ENCODE measurements at regions not wholly inside any gene's neighbourhood (a gene's known extent, or its start where the extent isn't known, plus 50 kb on each side); places are given as distances from the start of the nearest gene placed in this dataset.
A peak's percentile ranks its signal among the peaks of the same experiment; 100 is the strongest.

DNA sequence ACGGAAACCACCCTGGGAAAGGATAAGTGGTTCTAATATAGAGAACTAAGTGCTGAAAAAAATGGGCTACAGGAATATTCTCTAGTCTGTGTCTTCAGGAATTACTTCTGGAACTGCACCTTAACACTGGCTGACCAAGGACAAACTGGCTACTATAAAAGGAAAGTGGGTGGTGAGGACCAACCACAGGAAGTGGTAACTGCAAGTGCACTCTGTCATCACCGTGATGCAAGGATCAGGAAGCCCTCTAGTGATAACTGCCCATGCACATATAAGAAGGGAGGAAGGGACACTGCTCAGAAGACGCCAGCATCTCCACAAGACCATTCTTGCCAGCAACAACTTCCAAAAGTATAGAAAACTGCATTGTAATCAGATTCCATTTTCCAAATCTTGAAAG lies 424.4 kb upstream of the RGPD4 start:
- no peak for DNase-seq

- no peak for DNase-seq
These were observed 421.4 kb upstream of the RGPD4 start for GRCh38 chr2:107405261-107405660.

DNA sequence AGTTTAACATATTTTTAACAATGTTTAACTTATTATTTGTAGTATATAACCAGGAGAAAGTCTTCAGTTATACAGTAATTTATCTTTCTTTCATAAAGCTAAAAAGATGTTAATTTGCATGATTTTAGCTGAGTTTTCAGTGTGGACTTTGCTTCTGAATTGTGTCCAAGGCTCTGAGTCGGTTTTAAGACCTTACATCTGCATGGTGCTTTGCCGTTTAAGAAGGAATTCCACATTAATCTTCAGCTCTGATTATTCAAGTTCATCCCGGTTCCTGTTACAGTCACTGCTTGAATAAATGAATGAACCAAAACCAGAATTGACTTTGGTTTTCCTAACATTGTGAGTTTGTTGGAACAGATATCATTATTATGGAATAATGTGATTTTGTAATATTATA lies 419.7 kb upstream of the RGPD4 start:
- DNase-seq = no peak

DNA sequence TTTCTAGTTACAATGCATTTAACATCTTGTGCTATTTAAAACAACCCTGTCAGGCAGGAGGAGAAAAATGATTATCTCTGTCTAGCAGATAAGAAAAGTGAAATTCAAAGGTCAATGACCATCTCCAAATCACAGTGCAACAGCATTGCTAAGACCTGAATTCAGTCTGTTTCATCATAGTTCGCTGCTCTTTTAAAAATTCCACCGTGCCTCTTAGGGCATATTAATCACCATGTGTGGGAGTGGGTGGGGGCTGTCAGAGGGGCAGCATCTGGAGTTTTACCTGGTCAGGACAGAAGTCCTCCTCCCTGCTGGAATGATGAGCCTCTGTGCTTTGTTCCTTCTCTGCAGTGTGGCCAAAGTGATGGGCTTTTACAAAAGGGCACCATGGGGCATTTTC lies 418.7 kb upstream of the RGPD4 start:
- DNase-seq = no peak

DNA sequence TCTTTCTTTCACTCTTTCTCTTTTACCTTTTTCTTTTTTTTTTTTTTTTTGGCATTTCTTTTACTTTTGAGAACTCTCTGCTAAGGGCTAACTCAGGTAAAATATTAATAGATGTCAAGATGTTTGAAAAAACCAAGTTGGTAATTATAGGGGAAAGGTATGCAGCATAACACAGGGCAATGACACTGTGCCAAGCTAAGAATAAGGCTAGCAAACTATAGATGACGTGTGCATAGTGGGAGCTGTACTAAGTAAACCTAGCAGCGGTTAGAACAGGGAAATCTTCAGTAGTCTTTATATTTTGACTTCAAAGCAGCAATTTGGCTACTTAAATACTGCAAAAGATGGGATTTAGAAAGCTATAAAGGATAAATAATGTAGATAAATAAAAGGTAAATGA lies 415.4 kb upstream of the RGPD4 start:
- no peak for DNase-seq

DNA sequence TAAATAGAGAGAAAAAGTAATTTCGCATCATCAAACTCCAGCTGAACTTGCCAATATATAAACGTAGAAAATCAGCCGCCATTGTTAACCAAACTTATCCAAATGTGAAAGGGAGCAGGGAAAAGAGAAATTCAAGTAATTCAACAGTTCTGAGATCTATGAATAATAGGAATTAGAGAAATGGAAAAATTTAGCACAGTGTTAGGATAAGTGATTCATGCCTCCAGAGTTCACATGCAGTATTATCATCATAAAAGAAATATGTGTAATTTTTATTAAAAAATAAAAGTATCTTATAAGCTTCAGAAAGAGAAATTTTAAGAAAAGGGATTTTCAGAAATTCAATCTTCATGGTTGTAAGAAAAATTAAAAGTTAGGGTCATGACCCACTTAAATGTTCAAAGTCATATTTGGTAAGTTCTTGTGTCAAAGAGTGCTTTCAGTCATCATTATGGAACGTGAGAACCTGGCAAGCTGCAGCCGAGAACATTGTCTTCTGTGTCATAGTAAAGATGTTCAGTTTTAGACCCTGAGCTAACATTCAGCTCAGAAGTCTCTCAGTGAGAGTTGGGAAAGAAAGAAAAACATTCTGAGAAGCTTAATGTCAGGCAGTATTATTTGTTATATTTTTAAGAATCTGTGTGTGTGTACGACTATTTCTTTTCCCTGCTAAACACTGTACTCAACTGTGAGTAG lies 414.3 kb upstream of the RGPD4 start:
- no peak for DNase-seq

- DNase-seq = no peak
These were observed 413.7 kb upstream of the RGPD4 start for GRCh38 chr2:107412981-107413380.

- DNase-seq = no peak
These were observed 412.3 kb upstream of the RGPD4 start for GRCh38 chr2:107414376-107414775.

DNA sequence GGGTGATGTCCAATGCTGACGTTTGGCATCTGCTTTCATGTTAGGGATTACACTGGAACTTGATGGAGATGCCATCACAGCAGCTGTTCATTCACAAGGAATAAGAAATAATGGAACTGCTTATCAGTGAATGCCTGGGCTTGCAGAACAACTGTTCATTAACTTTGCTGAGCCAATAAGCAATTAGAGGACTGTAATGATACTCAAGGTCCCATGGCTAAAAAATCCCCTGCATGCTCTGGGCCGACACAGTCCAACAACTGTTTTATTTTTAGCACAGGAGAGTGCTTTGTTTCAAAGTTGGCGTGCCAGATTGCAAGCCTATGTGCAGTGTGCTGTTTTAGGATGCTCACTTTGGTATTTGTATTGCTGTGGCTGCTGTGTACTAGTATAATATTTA lies 408.0 kb upstream of the RGPD4 start:
- DNase-seq = peak; percentile 44

GRCh38 chr2:107419191-107419590 lies 407.5 kb upstream of the RGPD4 start:
- DNase-seq = no peak

DNA sequence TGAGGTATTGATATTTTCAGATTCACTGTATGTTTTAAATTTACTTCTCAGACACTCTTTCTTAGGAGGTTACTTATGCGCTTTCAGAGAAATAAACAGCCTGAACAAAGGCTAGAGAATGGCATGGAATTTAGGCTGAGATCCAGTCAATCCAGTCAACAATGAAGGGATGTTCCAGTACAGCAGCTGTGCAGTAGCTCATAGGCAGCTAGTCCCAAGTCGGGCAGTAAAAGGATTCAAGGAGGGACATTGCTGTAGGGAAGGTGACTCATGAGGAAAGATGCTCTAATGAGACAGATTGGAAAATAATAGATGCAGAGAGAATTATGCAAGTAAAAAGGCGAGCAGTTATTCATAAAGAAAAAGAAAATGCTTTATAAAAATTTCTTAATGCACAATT lies 397.9 kb upstream of the RGPD4 start:
- no peak for DNase-seq

DNA sequence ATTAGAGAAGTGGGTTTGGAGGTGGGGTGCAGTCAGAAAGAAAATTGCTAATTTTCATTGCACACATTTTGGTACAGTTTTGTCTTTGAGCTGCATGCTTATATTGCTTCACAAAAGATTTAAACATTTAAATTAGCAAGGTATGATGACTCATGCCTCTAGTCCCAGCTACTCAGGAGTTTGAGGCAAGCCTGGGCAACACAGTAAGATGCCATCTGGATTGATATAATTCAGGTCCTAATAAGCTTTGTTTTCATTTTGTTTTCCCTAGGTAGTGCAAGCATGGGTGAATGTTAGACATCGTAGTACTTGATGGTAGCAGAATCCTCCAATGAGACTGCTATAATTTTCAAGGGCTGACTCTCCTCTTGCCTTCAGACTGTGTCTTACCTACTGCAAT lies 396.7 kb upstream of the RGPD4 start:
- no peak for DNase-seq

DNA sequence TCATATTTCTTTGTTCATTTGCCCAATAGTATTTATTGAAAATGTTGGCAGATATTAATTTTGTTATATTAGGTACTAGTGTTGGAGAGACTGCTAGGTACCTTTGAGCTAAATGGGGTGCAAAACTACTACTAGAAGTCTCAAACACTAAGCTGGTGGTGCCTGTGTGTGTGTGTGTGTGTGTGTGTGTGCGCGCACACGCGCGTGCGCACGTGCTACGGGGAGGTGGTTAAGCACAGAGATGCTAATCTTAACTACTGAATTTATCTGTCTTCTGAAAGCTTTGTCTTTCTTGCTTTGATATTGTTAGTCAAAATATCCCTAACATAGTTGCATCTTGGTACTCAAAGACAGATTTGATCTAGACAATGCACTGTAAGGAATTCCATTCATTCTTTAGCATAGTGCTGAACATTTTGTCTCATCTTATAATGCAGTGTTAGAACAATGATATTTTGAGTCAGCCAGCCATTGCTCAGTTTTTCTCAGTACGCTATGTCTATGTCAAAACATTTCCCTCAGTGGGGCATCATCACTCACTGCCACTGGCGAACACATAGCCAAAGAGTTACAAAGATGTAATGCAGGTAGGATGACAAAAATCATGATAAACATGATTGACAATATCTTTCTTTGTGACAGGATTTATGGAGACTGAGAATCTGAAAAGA lies 396.0 kb upstream of the RGPD4 start:
- no peak for DNase-seq

GRCh38 chr2:107436281-107436680 lies 390.4 kb upstream of the RGPD4 start:
- no peak for DNase-seq

DNA sequence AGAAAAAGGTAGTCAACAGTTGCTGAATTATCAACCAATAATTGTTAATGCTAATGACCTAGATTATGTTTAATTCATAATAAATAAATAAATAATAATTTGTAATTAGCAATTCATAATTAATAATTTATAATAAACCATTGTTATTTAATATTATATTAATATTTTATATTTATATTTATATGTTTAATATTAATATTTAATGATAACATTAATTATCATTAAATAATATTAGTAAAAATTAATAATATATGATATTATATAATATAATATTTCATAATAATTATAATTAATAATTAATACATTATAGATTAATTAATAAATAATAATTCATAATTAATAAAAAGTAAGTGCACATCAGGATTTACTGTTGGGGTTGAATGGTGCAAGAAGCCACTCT lies 389.4 kb upstream of the RGPD4 start:
- no peak for DNase-seq

- DNase-seq = no peak
These were observed 388.9 kb upstream of the RGPD4 start for GRCh38 chr2:107437807-107438206.

DNA sequence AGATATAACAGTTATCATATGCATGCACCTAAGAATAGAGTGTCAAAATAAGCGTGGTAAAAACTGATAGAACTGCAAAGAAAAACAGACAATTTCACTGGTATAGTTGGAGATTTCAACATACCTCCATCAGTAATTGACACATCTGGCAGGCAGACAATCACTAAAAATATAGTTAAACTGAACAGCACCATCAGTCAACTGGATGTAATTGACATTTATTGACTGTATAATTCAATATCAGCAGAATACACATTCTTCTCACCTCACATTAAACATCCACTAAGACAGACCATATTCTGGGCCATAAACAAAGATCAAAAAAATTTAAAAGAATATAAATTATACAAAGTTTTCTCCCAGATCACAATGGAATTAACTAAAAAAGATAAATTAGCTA lies 378.5 kb upstream of the RGPD4 start:
- no peak for DNase-seq

GRCh38 chr2:107461301-107461700 lies 365.4 kb upstream of the RGPD4 start:
- no peak for DNase-seq

- no peak for DNase-seq
These were observed 364.5 kb upstream of the RGPD4 start for GRCh38 chr2:107462181-107462580.

DNA sequence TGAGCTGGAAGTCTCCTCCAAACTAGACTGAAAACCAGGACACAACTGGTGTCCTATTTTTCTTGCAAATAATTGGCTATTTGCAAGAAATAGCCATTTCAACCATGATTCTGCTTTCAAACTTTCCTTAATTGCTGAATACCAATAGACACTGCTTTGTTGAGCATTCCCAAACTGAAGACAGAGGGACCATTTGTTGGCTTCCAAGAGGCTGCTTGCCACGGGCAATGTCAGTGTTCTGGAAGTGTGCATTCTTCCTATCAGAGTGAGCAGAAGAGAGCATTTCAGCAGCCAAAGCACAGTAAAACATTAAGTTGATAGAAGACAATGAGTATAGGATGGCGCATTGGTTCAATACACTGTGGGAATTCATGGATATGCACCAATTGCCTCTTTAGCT lies 360.5 kb upstream of the RGPD4 start:
- DNase-seq = no peak

DNA sequence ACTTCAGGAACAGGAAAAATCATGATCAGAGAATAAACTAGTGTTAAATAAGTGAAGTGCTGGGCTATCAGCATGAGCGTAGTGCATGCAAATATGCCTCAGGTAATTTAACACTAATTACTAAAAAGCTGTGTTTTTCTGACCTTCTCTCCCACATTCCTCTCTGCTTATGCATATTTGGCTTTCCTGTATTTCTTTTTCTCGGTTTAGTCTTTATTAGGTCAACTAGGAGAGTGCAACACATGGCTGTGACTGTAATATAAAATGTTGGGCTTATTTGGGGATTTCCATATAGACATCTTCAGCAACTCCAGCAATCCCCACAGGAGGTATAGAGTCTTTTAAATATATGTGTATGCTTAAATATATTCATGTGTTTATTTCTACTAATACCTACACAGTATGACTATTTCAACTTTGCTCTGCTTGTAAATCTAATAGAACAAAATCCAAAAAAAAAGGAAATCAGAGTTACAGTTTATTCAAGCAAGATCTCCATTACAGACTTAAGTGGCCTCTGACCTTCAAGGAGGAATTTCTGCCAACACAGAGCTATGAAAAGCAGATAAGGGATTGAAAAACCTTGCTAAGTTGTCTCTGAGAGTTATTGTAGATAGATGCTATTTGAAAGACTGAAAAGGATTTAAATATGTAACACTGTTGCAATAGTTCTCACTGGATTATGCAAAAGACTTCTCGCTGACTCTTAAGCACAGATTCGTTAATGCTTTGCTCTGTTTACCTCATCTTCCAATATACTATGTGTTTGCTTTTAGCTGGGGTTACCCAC lies 359.5 kb upstream of the RGPD4 start:
- no peak for DNase-seq

DNA sequence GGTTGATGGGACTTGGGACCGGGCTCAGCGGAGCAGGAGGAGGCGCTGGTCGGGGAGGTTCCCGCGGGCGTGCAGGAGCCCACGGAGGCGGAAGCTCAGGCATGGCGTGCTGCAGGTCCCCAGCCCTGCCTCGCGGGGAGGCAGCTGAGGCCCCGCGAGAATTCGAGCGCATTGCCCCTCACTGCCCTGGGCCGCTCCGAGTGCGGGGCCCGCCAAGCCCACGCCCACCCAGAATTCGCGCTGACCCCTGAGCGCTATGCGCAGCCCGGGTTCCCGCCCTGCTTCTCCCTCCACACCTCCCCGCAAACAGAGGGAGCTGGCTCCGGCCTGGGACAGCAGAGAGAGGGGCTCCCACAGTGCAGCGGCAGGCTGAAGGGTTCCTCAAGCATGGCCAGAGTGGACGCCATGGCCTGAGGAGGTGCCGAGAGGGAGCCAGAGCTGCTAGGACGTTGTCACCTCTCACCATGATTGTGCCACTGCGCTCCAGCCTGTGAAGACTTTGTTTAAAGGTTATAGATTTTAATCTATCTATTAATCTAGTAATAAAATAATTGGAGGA lies 357.2 kb upstream of the RGPD4 start:
- no peak for DNase-seq

- no peak for DNase-seq
These were observed 353.5 kb upstream of the RGPD4 start for GRCh38 chr2:107473150-107473549.

GRCh38 chr2:107475859-107476258 lies 350.8 kb upstream of the RGPD4 start:
- DNase-seq = no peak
